Osteoblast (primary cell): ENCODE measurements at regions not wholly inside any gene's neighbourhood (a gene's known extent, or its start where the extent isn't known, plus 50 kb on each side); places are given as distances from the start of the nearest gene placed in this dataset.

ENCODE experiments used
- DNase-seq: peaks from one replicate; pipeline ENCODE4 v3.0.0; 2011; ENCODE audit warnings: low spot score, mixed read lengths; ENCODE audit not compliant: insufficient read length; ENCODE audit errors: missing footprints
- H2AFZ ChIP-seq: 2 replicates; pipeline ENCODE4 v1.6.0; 2011; ENCODE audit warnings: mild to moderate bottlenecking, low read length
- H3K27ac ChIP-seq: 2 replicates; pipeline ENCODE4 v1.5.1; 2011; ENCODE audit warnings: mild to moderate bottlenecking, low read depth, low read length, moderate library complexity
- H3K27me3 ChIP-seq: 2 replicates; pipeline ENCODE4 v1.6.0; 2012; ENCODE audit warnings: mild to moderate bottlenecking, control low read depth, inconsistent platforms, low read length, moderate library complexity; ENCODE audit not compliant: insufficient read depth
- H3K36me3 ChIP-seq: 2 replicates; pipeline ENCODE4 v1.5.1; 2011; ENCODE audit warnings: mild to moderate bottlenecking, low read length, control low read depth, moderate library complexity; ENCODE audit not compliant: insufficient read depth
- H3K4me1 ChIP-seq: 2 replicates; pipeline ENCODE4 v1.5.1; 2011; ENCODE audit warnings: mild to moderate bottlenecking, low read length, control low read depth, moderate library complexity; ENCODE audit not compliant: insufficient read depth
- H3K4me2 ChIP-seq: 2 replicates; pipeline ENCODE4 v1.6.0; 2011; ENCODE audit warnings: mild to moderate bottlenecking, low read length; ENCODE audit not compliant: insufficient read depth
- H3K4me3 ChIP-seq: fragments of 200-600 bp; sonication (generic); 3 replicates; pipeline ENCODE4 v1.5.1; 2012; ENCODE audit warnings: mild to moderate bottlenecking, low read length, inconsistent platforms; ENCODE audit not compliant: insufficient read depth
- H3K79me2 ChIP-seq: 2 replicates; pipeline ENCODE4 v1.6.0; 2012; ENCODE audit warnings: mild to moderate bottlenecking, low read length, control low read depth, inconsistent platforms; ENCODE audit not compliant: insufficient read depth
- H3K9me3 ChIP-seq: 2 replicates; pipeline ENCODE4 v1.5.1; 2011; ENCODE audit warnings: low read depth, low read length, control low read depth
- H4K20me1 ChIP-seq: 2 replicates; pipeline ENCODE4 v1.6.0; 2012; ENCODE audit warnings: mild to moderate bottlenecking, low read length, control low read depth; ENCODE audit not compliant: insufficient read depth
- TF ChIP-seq, protein P1 (sequence below): IDR thresholded peaks from 2 replicates; pipeline ENCODE4 v1.5.1; 2011; ENCODE audit warnings: mild to moderate bottlenecking, low read depth, low read length, moderate library complexity; ENCODE audit errors: extremely low read depth

DNA sequence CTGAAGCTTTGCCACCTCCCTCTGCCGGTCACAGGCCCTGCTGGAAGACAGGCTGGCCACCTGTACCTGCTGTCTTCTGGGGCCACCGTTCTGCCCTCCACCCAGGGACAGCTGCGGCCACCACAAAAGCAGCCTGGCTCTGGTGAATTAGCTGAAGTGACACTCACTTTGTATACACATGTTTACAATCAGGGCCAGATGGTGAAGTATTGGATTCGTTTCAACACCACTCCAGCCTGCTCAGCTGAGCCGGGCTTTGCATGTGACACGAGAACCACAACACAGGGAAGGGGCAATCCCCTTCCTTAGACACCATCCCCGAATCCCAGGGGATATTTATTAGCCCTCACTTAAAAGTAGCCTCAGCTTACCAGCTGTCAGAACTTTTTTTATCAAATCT, 191.5 kb upstream of the RPL38 start:
- Histone ChIP-seq H3K27ac (no peak overlapping the region), H3K27me3 (no peaks in the 10 kb centered on the region), H3K4me3 (no peak overlapping the region), H3K4me2 (no peak overlapping the region), H3K79me2 (no peaks in the 10 kb centered on the region), H3K36me3 (no peaks in the 10 kb centered on the region), H3K4me1 (no peaks in the 10 kb centered on the region), H3K9me3 (no peaks in the 10 kb centered on the region), H4K20me1 (no peaks in the 10 kb centered on the region), H2AFZ (no peak overlapping the region)
- TF ChIP-seq, protein P1, sequence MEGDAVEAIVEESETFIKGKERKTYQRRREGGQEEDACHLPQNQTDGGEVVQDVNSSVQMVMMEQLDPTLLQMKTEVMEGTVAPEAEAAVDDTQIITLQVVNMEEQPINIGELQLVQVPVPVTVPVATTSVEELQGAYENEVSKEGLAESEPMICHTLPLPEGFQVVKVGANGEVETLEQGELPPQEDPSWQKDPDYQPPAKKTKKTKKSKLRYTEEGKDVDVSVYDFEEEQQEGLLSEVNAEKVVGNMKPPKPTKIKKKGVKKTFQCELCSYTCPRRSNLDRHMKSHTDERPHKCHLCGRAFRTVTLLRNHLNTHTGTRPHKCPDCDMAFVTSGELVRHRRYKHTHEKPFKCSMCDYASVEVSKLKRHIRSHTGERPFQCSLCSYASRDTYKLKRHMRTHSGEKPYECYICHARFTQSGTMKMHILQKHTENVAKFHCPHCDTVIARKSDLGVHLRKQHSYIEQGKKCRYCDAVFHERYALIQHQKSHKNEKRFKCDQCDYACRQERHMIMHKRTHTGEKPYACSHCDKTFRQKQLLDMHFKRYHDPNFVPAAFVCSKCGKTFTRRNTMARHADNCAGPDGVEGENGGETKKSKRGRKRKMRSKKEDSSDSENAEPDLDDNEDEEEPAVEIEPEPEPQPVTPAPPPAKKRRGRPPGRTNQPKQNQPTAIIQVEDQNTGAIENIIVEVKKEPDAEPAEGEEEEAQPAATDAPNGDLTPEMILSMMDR: no peak
- no peak for DNase-seq

DNA sequence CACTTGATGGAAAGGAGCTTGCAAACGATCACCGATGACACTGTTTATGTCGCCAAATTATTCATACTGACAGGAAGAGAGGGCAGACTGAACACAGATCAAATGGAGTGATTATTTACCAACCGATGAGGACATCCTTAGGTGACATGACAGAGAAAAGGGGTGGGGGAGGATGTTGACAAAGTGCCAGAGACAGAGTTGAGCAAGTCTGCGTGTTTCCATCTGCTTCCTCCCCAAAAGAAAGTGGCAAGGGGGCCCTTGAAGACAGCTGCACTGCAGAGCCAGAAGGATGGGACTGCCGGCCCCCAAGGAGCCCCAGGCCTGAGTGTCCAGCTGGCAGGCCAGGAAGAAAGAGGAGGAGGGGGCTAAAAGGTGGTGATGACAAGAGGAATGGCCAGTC, 191.0 kb upstream of the RPL38 start:
- no peaks in the 10 kb centered on the region for H3K4me1 ChIP-seq
- TF ChIP-seq, protein P1: no peak
- no peaks in the 10 kb centered on the region for H3K36me3 ChIP-seq
- H3K79me2 ChIP-seq: no peaks in the 10 kb centered on the region
- H2AFZ ChIP-seq: no peak overlapping the region
- H3K27me3 ChIP-seq: no peaks in the 10 kb centered on the region
- no peak overlapping the region for H3K4me3 ChIP-seq
- H3K9me3 ChIP-seq: no peaks in the 10 kb centered on the region
- H4K20me1 ChIP-seq: no peaks in the 10 kb centered on the region
- DNase-seq: no peak
- H3K27ac ChIP-seq: no peak overlapping the region
- H3K4me2 ChIP-seq: no peak overlapping the region

GRCh38 chr17:74015316-74015715, 188.2 kb upstream of the RPL38 start:
- Histone ChIP-seq H3K9me3 (no peaks in the 10 kb centered on the region), H3K4me2 (no peak overlapping the region), H2AFZ (no peak overlapping the region), H3K36me3 (no peaks in the 10 kb centered on the region), H3K27ac (no peak overlapping the region), H3K27me3 (no peaks in the 10 kb centered on the region), H3K4me1 (no peaks in the 10 kb centered on the region), H4K20me1 (no peaks in the 10 kb centered on the region), H3K4me3 (no peak overlapping the region), H3K79me2 (no peaks in the 10 kb centered on the region)
- DNase-seq: no peak
- TF ChIP-seq, protein P1: no peak

- H4K20me1 ChIP-seq: no peaks in the 10 kb centered on the region
- H3K36me3 ChIP-seq: no peaks in the 10 kb centered on the region
- no peak for DNase-seq
- no peak overlapping the region for H2AFZ ChIP-seq
- no peaks in the 10 kb centered on the region for H3K9me3 ChIP-seq
- no peak overlapping the region for H3K4me3 ChIP-seq
- H3K27me3 ChIP-seq: no peaks in the 10 kb centered on the region
- no peak overlapping the region for H3K27ac ChIP-seq
- no peaks in the 10 kb centered on the region for H3K79me2 ChIP-seq
- H3K4me2 ChIP-seq: no peak overlapping the region
- no peaks in the 10 kb centered on the region for H3K4me1 ChIP-seq
- TF ChIP-seq, protein P1: no peak
Observed at GRCh38 chr17:74015990-74016389, 187.5 kb upstream of the RPL38 start.
